Kidney (tissue), 13 donors: ENCODE measurements at regions not wholly inside any gene's neighbourhood (a gene's known extent, or its start where the extent isn't known, plus 50 kb on each side); places are given as distances from the start of the nearest gene placed in this dataset.

ENCODE experiments used
- DNase-seq, 5 donors: peaks; one replicate each; pipeline ENCODE4 v3.0.0-alpha.2; 2013 to 2020
- FAIRE-seq: peaks from 2 replicates; lab custom pipeline; 2012; peaks lifted over from hg19 to GRCh38; lab: Jason Lieb, UNC
- H3K27ac ChIP-seq, 2 donors: one replicate each; pipeline ENCODE4 v1.7.0; 2013; ENCODE audit warnings: low read depth in 2 of 2, low read length in 2 of 2, inconsistent platforms in 1 of 2
- H3K27me3 ChIP-seq: one replicate; pipeline ENCODE4 v1.7.1; 2013; ENCODE audit warnings: low read length, inconsistent platforms; ENCODE audit not compliant: control insufficient read depth, insufficient read depth
- H3K36me3 ChIP-seq, 3 donors: one replicate each; pipeline versions ENCODE4 v1.7.0 to v1.7.1; 2013; ENCODE audit warnings: low read length in 3 of 3, control low read depth in 1 of 3, inconsistent platforms in 1 of 3; ENCODE audit not compliant: insufficient read depth in 3 of 3, control insufficient read depth in 2 of 3
- H3K4me1 ChIP-seq, 3 donors: one replicate each; pipeline versions ENCODE4 v1.7.0 to v1.7.1; 2013; ENCODE audit warnings: low read length in 3 of 3, inconsistent platforms in 1 of 3, low read depth in 1 of 3; ENCODE audit not compliant: control insufficient read depth in 2 of 3, insufficient read depth in 2 of 3
- H3K4me3 ChIP-seq, 3 donors: one replicate each; pipeline versions ENCODE4 v1.7.0 to v1.8.1; 2013; ENCODE audit warnings: low read length in 3 of 3, control low read depth in 1 of 3, inconsistent platforms in 1 of 3
- H3K9ac ChIP-seq, 3 donors: one replicate each; pipeline versions ENCODE4 v1.7.0 to v1.7.1; 2013; ENCODE audit warnings: low read length in 3 of 3, control low read depth in 1 of 3, inconsistent platforms in 1 of 3
- H3K9me3 ChIP-seq, 3 donors: one replicate each; pipeline versions ENCODE4 v1.7.0 to v1.7.1; 2013; ENCODE audit warnings: low read length in 3 of 3, control low read depth in 1 of 3, inconsistent platforms in 1 of 3; ENCODE audit not compliant: control insufficient read depth in 2 of 3, insufficient read depth in 1 of 3
- CTCF ChIP-seq: IDR thresholded peaks from 3 replicates; pipeline ENCODE4 v1.5.1; 2012; ENCODE audit warnings: mild to moderate bottlenecking, moderate library complexity, borderline replicate concordance; ENCODE audit not compliant: insufficient read depth; ENCODE audit errors: extremely low read depth
- intact Hi-C: fragments of 100-400 bp; cut with DNase I; formaldehyde crosslinking; loops from one replicate; pipeline ENCODE4 v1.11.1; 2022
- donor health status: control.
- donor health status: control.
- donor health status: control.
- donor health status: control.
- donor health status: control.
- donor health status: DM: yes; HTN: yes; CAD: no.
- donor health status: Normal renal cell carcinoma (clear cell type).

- H3K4me3 ChIP-seq: no peak overlapping the region
- H3K27me3 ChIP-seq: no peaks in the 10 kb centered on the region
- FAIRE-seq: no peak
- H3K9me3 ChIP-seq: no peaks in the 10 kb centered on the region
- intact Hi-C loops: no loop called here
- no peak for TF ChIP-seq CTCF
- H3K27ac ChIP-seq: no peak overlapping the region
- H3K4me1 ChIP-seq: peaks cover 0 to 4% (median 2%) of the 10 kb centered on the region in 3 donors
- H3K9ac ChIP-seq: no peak overlapping the region
- DNase-seq: no peak
- no peaks in the 10 kb centered on the region for H3K36me3 ChIP-seq
Observed at GRCh38 chr4:82047731-82048130, 326.1 kb downstream of the HNRNPD start.

GRCh38 chr4:82046796-82047195 lies 327.0 kb downstream of the HNRNPD start:
- intact Hi-C loops: no loop called here

GRCh38 chr4:82045267-82045666 lies 328.5 kb downstream of the HNRNPD start:
- intact Hi-C loops: no loop called here
- H3K9me3 ChIP-seq: no peaks in the 10 kb centered on the region
- peaks cover 0 to 5% (median 2%) of the 10 kb centered on the region in 3 donors for H3K4me1 ChIP-seq
- TF ChIP-seq CTCF: no peak
- FAIRE-seq: no peak
- no peaks in the 10 kb centered on the region for H3K36me3 ChIP-seq
- no peaks in the 10 kb centered on the region for H3K27me3 ChIP-seq
- no peak overlapping the region for H3K9ac ChIP-seq
- no peak overlapping the region for H3K27ac ChIP-seq
- DNase-seq: no peak
- H3K4me3 ChIP-seq: no peak overlapping the region

More at GRCh38 chr4:82046796-82047195, 327.0 kb downstream of the HNRNPD start:
- TF ChIP-seq CTCF: no peak
- Histone ChIP-seq H3K4me1 (peaks cover 0 to 5% (median 2%) of the 10 kb centered on the region in 3 donors), H3K27me3 (no peaks in the 10 kb centered on the region), H3K36me3 (no peaks in the 10 kb centered on the region), H3K9ac (no peak overlapping the region), H3K4me3 (no peak overlapping the region), H3K27ac (no peak overlapping the region), H3K9me3 (no peaks in the 10 kb centered on the region)
- no peak for FAIRE-seq
- no peak for DNase-seq
